ENCODE measurements at regions not wholly inside any gene's neighbourhood (a gene's known extent, or its start where the extent isn't known, plus 50 kb on each side); places are given as distances from the start of the nearest gene placed in this dataset.

DNA sequence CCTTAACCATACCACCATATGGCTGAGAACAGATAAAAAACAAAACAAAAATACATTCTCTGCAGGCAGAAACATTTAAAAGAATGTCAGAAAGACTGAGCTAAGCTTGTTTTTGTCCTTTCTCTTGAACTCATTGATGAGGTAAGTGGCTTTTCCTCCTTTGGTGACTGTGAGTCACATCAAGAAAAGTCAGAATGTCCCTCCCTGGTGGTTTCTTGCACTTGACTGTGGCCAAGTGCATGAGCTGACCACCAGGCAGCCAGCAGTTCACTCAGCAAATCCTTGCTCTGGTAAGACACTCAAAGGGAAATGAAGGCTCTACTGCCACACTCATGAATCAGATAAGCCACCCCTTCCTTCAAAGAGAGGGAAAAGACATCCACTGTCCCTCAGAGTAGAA lies 970.9 kb downstream of the TAF11L14 start:
- TF ChIP-seq PPARA (CRISPR knock-in tag; IDR thresholded peaks at IDR 0.05; ENCODE audit: borderline replicate concordance) (no peak), CSDC2 (CRISPR knock-in tag; IDR thresholded peaks at IDR 0.05) (no peak), OSR1 (CRISPR knock-in tag; IDR thresholded peaks at IDR 0.05) (no peak), ZFP3 (CRISPR knock-in tag; IDR thresholded peaks at IDR 0.05) (no peak), ZFP30 (CRISPR knock-in tag; IDR thresholded peaks at IDR 0.05) (no peak)
- TF ChIP-seq, protein P1, sequence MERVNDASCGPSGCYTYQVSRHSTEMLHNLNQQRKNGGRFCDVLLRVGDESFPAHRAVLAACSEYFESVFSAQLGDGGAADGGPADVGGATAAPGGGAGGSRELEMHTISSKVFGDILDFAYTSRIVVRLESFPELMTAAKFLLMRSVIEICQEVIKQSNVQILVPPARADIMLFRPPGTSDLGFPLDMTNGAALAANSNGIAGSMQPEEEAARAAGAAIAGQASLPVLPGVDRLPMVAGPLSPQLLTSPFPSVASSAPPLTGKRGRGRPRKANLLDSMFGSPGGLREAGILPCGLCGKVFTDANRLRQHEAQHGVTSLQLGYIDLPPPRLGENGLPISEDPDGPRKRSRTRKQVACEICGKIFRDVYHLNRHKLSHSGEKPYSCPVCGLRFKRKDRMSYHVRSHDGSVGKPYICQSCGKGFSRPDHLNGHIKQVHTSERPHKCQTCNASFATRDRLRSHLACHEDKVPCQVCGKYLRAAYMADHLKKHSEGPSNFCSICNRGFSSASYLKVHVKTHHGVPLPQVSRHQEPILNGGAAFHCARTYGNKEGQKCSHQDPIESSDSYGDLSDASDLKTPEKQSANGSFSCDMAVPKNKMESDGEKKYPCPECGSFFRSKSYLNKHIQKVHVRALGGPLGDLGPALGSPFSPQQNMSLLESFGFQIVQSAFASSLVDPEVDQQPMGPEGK (CRISPR knock-in tag; IDR thresholded peaks at IDR 0.05; ENCODE audit: borderline replicate concordance): no peak
- TF ChIP-seq, protein P2, sequence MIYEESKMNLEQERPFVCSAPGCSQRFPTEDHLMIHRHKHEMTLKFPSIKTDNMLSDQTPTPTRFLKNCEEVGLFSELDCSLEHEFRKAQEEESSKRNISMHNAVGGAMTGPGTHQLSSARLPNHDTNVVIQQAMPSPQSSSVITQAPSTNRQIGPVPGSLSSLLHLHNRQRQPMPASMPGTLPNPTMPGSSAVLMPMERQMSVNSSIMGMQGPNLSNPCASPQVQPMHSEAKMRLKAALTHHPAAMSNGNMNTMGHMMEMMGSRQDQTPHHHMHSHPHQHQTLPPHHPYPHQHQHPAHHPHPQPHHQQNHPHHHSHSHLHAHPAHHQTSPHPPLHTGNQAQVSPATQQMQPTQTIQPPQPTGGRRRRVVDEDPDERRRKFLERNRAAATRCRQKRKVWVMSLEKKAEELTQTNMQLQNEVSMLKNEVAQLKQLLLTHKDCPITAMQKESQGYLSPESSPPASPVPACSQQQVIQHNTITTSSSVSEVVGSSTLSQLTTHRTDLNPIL (CRISPR knock-in tag; IDR thresholded peaks at IDR 0.05; ENCODE audit: low read depth): no peak
